ENCODE measurements at regions not wholly inside any gene's neighbourhood (a gene's known extent, or its start where the extent isn't known, plus 50 kb on each side); places are given as distances from the start of the nearest gene placed in this dataset.

DNA sequence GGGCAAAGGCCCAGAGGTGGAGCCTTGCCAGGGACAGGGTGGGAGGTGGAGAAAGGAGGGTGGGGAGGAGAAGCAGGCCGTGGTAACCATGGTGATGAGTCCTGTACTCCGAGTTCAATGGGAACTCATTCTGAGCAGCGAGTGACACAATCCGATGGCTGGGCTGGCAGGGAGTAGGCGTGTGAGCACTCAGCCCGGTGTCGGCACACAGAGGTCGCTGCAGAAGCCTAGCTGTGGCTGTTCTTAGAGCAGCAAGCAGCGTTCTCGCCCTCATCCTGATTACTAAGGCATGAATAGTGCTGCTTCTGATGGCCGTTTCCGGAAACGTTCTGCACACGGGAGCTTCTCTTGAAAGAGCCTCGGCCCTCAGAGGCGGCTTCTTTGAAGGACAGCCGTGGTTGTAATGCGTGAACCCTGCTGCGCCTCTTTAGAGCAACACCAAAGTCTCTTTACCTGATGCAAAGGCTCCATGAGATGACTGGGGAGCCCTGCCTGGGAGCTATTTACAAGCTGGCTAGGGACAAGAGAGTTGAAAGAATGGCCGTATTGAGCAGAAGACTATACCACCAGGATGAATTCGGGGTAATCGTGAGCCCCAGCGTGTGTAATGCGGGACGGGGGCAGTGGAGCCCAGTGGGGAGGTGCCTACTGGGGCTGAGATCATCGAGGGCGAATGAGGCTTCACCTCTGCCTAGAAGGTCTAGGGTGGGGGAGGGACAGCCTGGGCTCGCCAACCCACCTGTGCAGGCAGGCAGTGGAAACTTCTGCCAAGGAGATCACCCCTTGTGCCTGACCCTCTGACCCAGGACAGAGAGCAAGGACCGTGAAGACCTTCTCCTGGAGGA lies 72.8 kb upstream of the PAX7 start:
- Histone ChIP-seq H3K4me3 (ENCODE audit: low read length) (no peak overlapping the region), H3K9me2 (replicated peaks; ENCODE audit: control insufficient read depth, low read length) (no peaks in the 10 kb centered on the region), H3K4me2 (ENCODE audit: low read length) (no peak overlapping the region), H3K79me2 (ENCODE audit: control insufficient read depth, low read length) (no peaks in the 10 kb centered on the region), H3K27ac (ENCODE audit: low read depth, low read length) (no peak overlapping the region), H3K9me3 (ENCODE audit: control insufficient read depth, insufficient read depth, low read length) (no peaks in the 10 kb centered on the region), H3K4me1 (ENCODE audit: control insufficient read depth, low read length) (no peaks in the 10 kb centered on the region), H4K20me1 (ENCODE audit: control insufficient read depth, insufficient read depth, low read depth, low read length) (no peaks in the 10 kb centered on the region), H3F3A (ENCODE audit: control insufficient read depth, insufficient read depth) (no peaks in the 10 kb centered on the region), H3K36me3 (ENCODE audit: control insufficient read depth, low read length) (no peaks in the 10 kb centered on the region), H3K27me3 (ENCODE audit: control insufficient read depth, low read length) (no peaks in the 10 kb centered on the region; the same call in 1 of the 2 replicates)
- TF ChIP-seq, protein P1, sequence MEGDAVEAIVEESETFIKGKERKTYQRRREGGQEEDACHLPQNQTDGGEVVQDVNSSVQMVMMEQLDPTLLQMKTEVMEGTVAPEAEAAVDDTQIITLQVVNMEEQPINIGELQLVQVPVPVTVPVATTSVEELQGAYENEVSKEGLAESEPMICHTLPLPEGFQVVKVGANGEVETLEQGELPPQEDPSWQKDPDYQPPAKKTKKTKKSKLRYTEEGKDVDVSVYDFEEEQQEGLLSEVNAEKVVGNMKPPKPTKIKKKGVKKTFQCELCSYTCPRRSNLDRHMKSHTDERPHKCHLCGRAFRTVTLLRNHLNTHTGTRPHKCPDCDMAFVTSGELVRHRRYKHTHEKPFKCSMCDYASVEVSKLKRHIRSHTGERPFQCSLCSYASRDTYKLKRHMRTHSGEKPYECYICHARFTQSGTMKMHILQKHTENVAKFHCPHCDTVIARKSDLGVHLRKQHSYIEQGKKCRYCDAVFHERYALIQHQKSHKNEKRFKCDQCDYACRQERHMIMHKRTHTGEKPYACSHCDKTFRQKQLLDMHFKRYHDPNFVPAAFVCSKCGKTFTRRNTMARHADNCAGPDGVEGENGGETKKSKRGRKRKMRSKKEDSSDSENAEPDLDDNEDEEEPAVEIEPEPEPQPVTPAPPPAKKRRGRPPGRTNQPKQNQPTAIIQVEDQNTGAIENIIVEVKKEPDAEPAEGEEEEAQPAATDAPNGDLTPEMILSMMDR (IDR thresholded peaks at IDR 0.05; ENCODE audit: low read depth, low read length, poor library complexity, severe bottlenecking): no peak
- no peak for TF ChIP-seq EZH2phosphoT487 (IDR thresholded peaks at IDR 0.05; ENCODE audit: borderline replicate concordance, low read length)

DNA sequence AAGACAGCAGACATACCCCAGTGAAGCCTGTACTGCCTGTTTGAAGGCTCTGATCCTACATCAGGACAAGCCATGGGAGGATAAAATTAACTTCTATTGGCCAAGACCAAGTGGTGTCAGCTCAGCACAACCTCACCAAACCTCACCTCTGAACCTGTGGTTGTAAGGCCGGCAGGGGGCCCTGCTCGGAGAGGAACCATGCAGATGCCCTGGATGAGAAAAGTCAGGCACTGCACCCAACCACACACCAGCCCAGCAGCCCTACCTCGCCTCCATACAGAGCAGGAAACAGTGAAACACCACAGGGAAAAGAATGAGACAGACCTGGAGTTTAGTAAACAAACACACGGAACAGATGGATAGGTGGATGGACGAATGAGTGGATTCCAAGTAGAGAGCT lies 70.0 kb upstream of the PAX7 start:
- H3K4me2 ChIP-seq (ENCODE audit: low read length): no peak overlapping the region

DNA sequence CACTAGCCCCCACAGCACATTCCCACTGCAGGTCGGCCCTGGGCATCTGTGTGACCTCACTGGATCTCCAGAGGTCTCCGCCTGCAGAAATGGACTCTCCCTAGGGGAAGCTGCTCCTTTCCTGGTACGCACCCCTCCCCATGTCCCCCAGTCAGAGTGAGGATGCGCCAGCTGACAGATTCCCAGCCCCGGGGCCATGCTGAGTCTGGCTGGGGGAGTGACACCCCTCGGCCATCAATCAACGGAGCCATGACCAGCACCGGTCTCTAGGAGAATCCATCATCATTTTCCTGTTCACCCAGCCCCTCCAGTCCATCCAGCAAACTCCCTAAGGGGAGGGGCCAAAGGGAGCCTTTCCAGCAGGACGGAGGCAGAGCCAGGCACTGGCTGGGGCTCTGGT lies 68.7 kb upstream of the PAX7 start:
- no peak overlapping the region for H3K4me2 ChIP-seq (ENCODE audit: low read length)
- TF ChIP-seq, protein P1 (IDR thresholded peaks at IDR 0.05; ENCODE audit: low read depth, low read length, poor library complexity, severe bottlenecking): no peak
- TF ChIP-seq EZH2phosphoT487 (IDR thresholded peaks at IDR 0.05; ENCODE audit: borderline replicate concordance, low read length): no peak
- H3K79me2 ChIP-seq (ENCODE audit: control insufficient read depth, low read length): no peaks in the 10 kb centered on the region
- H3K9me2 ChIP-seq (replicated peaks; ENCODE audit: control insufficient read depth, low read length): no peaks in the 10 kb centered on the region
- no peaks in the 10 kb centered on the region for H3K4me1 ChIP-seq (ENCODE audit: control insufficient read depth, low read length)
- H3K27me3 ChIP-seq (ENCODE audit: control insufficient read depth, low read length): peaks cover 3% of the 10 kb centered on the region; the same call in 1 of the 2 replicates
- no peaks in the 10 kb centered on the region for H3K36me3 ChIP-seq (ENCODE audit: control insufficient read depth, low read length)
- H3K9me3 ChIP-seq (ENCODE audit: control insufficient read depth, insufficient read depth, low read length): no peaks in the 10 kb centered on the region
- no peak overlapping the region for H3K27ac ChIP-seq (ENCODE audit: low read depth, low read length)
- H3K4me3 ChIP-seq (ENCODE audit: low read length): no peak overlapping the region
- H3F3A ChIP-seq (ENCODE audit: control insufficient read depth, insufficient read depth): no peaks in the 10 kb centered on the region
- H4K20me1 ChIP-seq (ENCODE audit: control insufficient read depth, insufficient read depth, low read depth, low read length): no peaks in the 10 kb centered on the region

More for the DNA sequence above, 70.0 kb upstream of the PAX7 start:
- H3K4me3 ChIP-seq (ENCODE audit: low read length): no peak overlapping the region
- H3K36me3 ChIP-seq (ENCODE audit: control insufficient read depth, low read length): no peaks in the 10 kb centered on the region
- H3K9me2 ChIP-seq (replicated peaks; ENCODE audit: control insufficient read depth, low read length): no peaks in the 10 kb centered on the region
- peaks cover 3% of the 10 kb centered on the region; the same call in 1 of the 2 replicates for H3K27me3 ChIP-seq (ENCODE audit: control insufficient read depth, low read length)
- H3K9me3 ChIP-seq (ENCODE audit: control insufficient read depth, insufficient read depth, low read length): no peaks in the 10 kb centered on the region
- H3K4me1 ChIP-seq (ENCODE audit: control insufficient read depth, low read length): no peaks in the 10 kb centered on the region
- H4K20me1 ChIP-seq (ENCODE audit: control insufficient read depth, insufficient read depth, low read depth, low read length): no peaks in the 10 kb centered on the region
- TF ChIP-seq, protein P1 (IDR thresholded peaks at IDR 0.05; ENCODE audit: low read depth, low read length, poor library complexity, severe bottlenecking): peak; percentile 21
- no peak for TF ChIP-seq EZH2phosphoT487 (IDR thresholded peaks at IDR 0.05; ENCODE audit: borderline replicate concordance, low read length)
- H3K79me2 ChIP-seq (ENCODE audit: control insufficient read depth, low read length): no peaks in the 10 kb centered on the region
- H3F3A ChIP-seq (ENCODE audit: control insufficient read depth, insufficient read depth): no peaks in the 10 kb centered on the region
- H3K27ac ChIP-seq (ENCODE audit: low read depth, low read length): no peak overlapping the region
